Skeletal muscle satellite cell (primary cell): ENCODE measurements at regions not wholly inside any gene's neighbourhood (a gene's known extent, or its start where the extent isn't known, plus 50 kb on each side); places are given as distances from the start of the nearest gene placed in this dataset.

Experiments
- H3K27me3 ChIP-seq: 2 replicates; pipeline ENCODE4 v1.7.0; 2013; ENCODE audit warnings: low read length; ENCODE audit not compliant: control insufficient read depth, insufficient read depth
- H3K36me3 ChIP-seq: 2 replicates; pipeline ENCODE4 v1.7.0; 2013; ENCODE audit warnings: mild to moderate bottlenecking, control low read depth, low read length; ENCODE audit not compliant: insufficient read depth
- H3K4me1 ChIP-seq: 2 replicates; pipeline ENCODE4 v1.7.0; 2013; ENCODE audit warnings: low read length; ENCODE audit not compliant: control insufficient read depth, insufficient read depth
- H3K4me2 ChIP-seq: 2 replicates; pipeline ENCODE4 v1.7.0; 2013; ENCODE audit warnings: mild to moderate bottlenecking, low read length
- H3K4me3 ChIP-seq: 2 replicates; pipeline ENCODE4 v1.7.0; 2013; ENCODE audit warnings: low read length
- H3K9ac ChIP-seq: 2 replicates; pipeline ENCODE4 v1.7.0; 2013; ENCODE audit warnings: mild to moderate bottlenecking, low read depth, low read length, moderate library complexity
- H3K9me3 ChIP-seq: replicated peaks from 2 replicates; pipeline ENCODE4 v1.7.0; 2013; ENCODE audit warnings: mild to moderate bottlenecking, control low read depth, low read length

GRCh38 chr2:16125614-16126516, 185.5 kb downstream of the MYCN start:
- Histone ChIP-seq H3K27me3 (no peaks in the 10 kb centered on the region), H3K4me3 (no peak overlapping the region), H3K9me3 (peaks cover 6% of the 10 kb centered on the region), H3K9ac (no peak overlapping the region), H3K4me2 (no peak overlapping the region), H3K36me3 (no peaks in the 10 kb centered on the region), H3K4me1 (no peaks in the 10 kb centered on the region)

GRCh38 chr2:16124881-16125613, 184.7 kb downstream of the MYCN start:
- no peak overlapping the region for H3K4me3 ChIP-seq
- no peaks in the 10 kb centered on the region for H3K36me3 ChIP-seq
- H3K4me1 ChIP-seq, result no peaks in the 10 kb centered on the region
- no peak overlapping the region for H3K4me2 ChIP-seq
- peaks cover 6% of the 10 kb centered on the region for H3K9me3 ChIP-seq
- H3K27me3 ChIP-seq, result no peaks in the 10 kb centered on the region
- H3K9ac ChIP-seq, result no peak overlapping the region

GRCh38 chr2:16123856-16124780, 183.8 kb downstream of the MYCN start:
- H3K27me3 ChIP-seq, result no peaks in the 10 kb centered on the region
- H3K9ac ChIP-seq, result no peak overlapping the region
- H3K4me2 ChIP-seq, result no peak overlapping the region
- no peaks in the 10 kb centered on the region for H3K4me1 ChIP-seq
- H3K36me3 ChIP-seq, result no peaks in the 10 kb centered on the region
- peaks cover 6% of the 10 kb centered on the region for H3K9me3 ChIP-seq
- no peak overlapping the region for H3K4me3 ChIP-seq

- Histone ChIP-seq H3K36me3 (no peaks in the 10 kb centered on the region), H3K4me3 (no peak overlapping the region), H3K4me2 (no peak overlapping the region), H3K4me1 (no peaks in the 10 kb centered on the region), H3K27me3 (no peaks in the 10 kb centered on the region), H3K9ac (no peak overlapping the region), H3K9me3 (peaks cover 6% of the 10 kb centered on the region)
Measured at GRCh38 chr2:16123421-16123820, 183.1 kb downstream of the MYCN start.

GRCh38 chr2:16122556-16122955, 182.2 kb downstream of the MYCN start:
- Histone ChIP-seq H3K4me3 (no peak overlapping the region), H3K4me1 (no peaks in the 10 kb centered on the region), H3K4me2 (no peak overlapping the region), H3K9ac (no peak overlapping the region), H3K9me3 (peaks cover 6% of the 10 kb centered on the region), H3K27me3 (no peaks in the 10 kb centered on the region), H3K36me3 (no peaks in the 10 kb centered on the region)

- Histone ChIP-seq H3K9ac (no peak overlapping the region), H3K4me2 (no peak overlapping the region), H3K9me3 (peaks cover 6% of the 10 kb centered on the region), H3K4me3 (no peak overlapping the region), H3K27me3 (no peaks in the 10 kb centered on the region), H3K4me1 (no peaks in the 10 kb centered on the region), H3K36me3 (no peaks in the 10 kb centered on the region)
Measured at GRCh38 chr2:16121986-16122390, 181.6 kb downstream of the MYCN start.

GRCh38 chr2:16121231-16121985, 181.1 kb downstream of the MYCN start:
- H3K36me3 ChIP-seq, result no peaks in the 10 kb centered on the region
- H3K9ac ChIP-seq, result no peak overlapping the region

GRCh38 chr2:16120591-16121180, 180.3 kb downstream of the MYCN start:
- no peaks in the 10 kb centered on the region for H3K27me3 ChIP-seq
- H3K36me3 ChIP-seq, result no peaks in the 10 kb centered on the region
- peaks cover 6% of the 10 kb centered on the region for H3K9me3 ChIP-seq
- H3K9ac ChIP-seq, result no peak overlapping the region
- no peak overlapping the region for H3K4me3 ChIP-seq
- no peaks in the 10 kb centered on the region for H3K4me1 ChIP-seq
- H3K4me2 ChIP-seq, result no peak overlapping the region

More at GRCh38 chr2:16121231-16121985, 181.1 kb downstream of the MYCN start:
- peaks cover 6% of the 10 kb centered on the region for H3K9me3 ChIP-seq
- no peak overlapping the region for H3K4me3 ChIP-seq
- no peaks in the 10 kb centered on the region for H3K27me3 ChIP-seq
- H3K4me1 ChIP-seq, result no peaks in the 10 kb centered on the region
- no peak overlapping the region for H3K4me2 ChIP-seq

GRCh38 chr2:16119741-16120140, 179.4 kb downstream of the MYCN start:
- Histone ChIP-seq H3K9me3 (peaks cover 10% of the 10 kb centered on the region), H3K36me3 (no peaks in the 10 kb centered on the region), H3K27me3 (no peaks in the 10 kb centered on the region), H3K4me1 (no peaks in the 10 kb centered on the region), H3K4me2 (no peak overlapping the region), H3K4me3 (no peak overlapping the region), H3K9ac (no peak overlapping the region)
